ENCODE measurements at regions not wholly inside any gene's neighbourhood (a gene's known extent, or its start where the extent isn't known, plus 50 kb on each side); places are given as distances from the start of the nearest gene placed in this dataset.

- Histone ChIP-seq H4K5ac (ENCODE audit: insufficient read length, low read depth, low read length) (no peak overlapping the region), H2AK5ac (ENCODE audit: insufficient read length, low read length) (no peak overlapping the region), H2BK5ac (ENCODE audit: insufficient read length, low read length) (no peak overlapping the region), H3K4ac (ENCODE audit: low read depth, low read length) (no peak overlapping the region), H3K14ac (ENCODE audit: insufficient read depth, low read length) (no peak overlapping the region), H3K79me1 (ENCODE audit: insufficient read depth, low read depth, low read length, poor library complexity, severe bottlenecking) (no peaks in the 10 kb centered on the region), H2BK15ac (ENCODE audit: low read depth, low read length) (no peak overlapping the region), H3K23ac (ENCODE audit: insufficient read length, low read depth, low read length) (no peak overlapping the region), H3T11ph (ENCODE audit: low read length) (no peak overlapping the region), H3K9ac (ENCODE audit: extremely low read depth, insufficient read length, low read length) (peak overlapping the region; percentile 8), H3K4me1 (ENCODE audit: insufficient read depth, low read length) (peaks cover 8% of the 10 kb centered on the region; the same call in 1 of the 2 replicates), H2BK120ac (ENCODE audit: low read depth, low read length, poor library complexity, severe bottlenecking) (no peak overlapping the region), H4K20me1 (ENCODE audit: control insufficient read depth, insufficient read depth, insufficient read length) (no peaks in the 10 kb centered on the region), H3K4me2 (ENCODE audit: insufficient read depth, insufficient read length, low read length) (no peak overlapping the region), H3K56ac (ENCODE audit: insufficient read length, low read depth, low read length) (no peak overlapping the region), H2AFZ (ENCODE audit: low read length) (no peak overlapping the region), H3K9me3 (ENCODE audit: control insufficient read depth, low read depth, low read length) (no peaks in the 10 kb centered on the region), H3K23me2 (ENCODE audit: insufficient read length, low read depth, low read length, poor library complexity, severe bottlenecking) (no peaks in the 10 kb centered on the region), H2BK12ac (ENCODE audit: insufficient read length, low read depth, low read length) (no peak overlapping the region), H4K8ac (replicated peaks; ENCODE audit: insufficient read length, low read depth, low read length) (no peak overlapping the region), H3K79me2 (ENCODE audit: insufficient read depth, low read length) (no peaks in the 10 kb centered on the region), H3K27ac (ENCODE audit: insufficient read length, low read depth, low read length) (no peak overlapping the region), H3K18ac (ENCODE audit: insufficient read length, low read depth, low read length) (no peak overlapping the region), H4K91ac (ENCODE audit: insufficient read length, low read depth, low read length) (no peak overlapping the region), H3K27me3 (ENCODE audit: insufficient read depth, low read length) (no peaks in the 10 kb centered on the region), H2BK20ac (ENCODE audit: low read depth, low read length, poor library complexity, severe bottlenecking) (no peak overlapping the region)
- DNase-seq, result no peak
- no peaks in the 10 kb centered on the region for H3K27me3 Mint-ChIP-seq (ENCODE audit: low read depth)
- H3K36me3 Mint-ChIP-seq (ENCODE audit: insufficient read depth in 1 of 3, low read depth in 3 of 3), result peaks cover 0 to 3% (median 3%) of the 10 kb centered on the region in 3 experiments; a peak in 3 of 7 replicates
- no peaks in the 10 kb centered on the region for H3K9me3 Mint-ChIP-seq
- peaks cover 17 to 30% of the 10 kb centered on the region in 2 experiments for H3K4me1 Mint-ChIP-seq
- WGBS (ENCODE audit: extremely low coverage, insufficient read length, low lambda C conversion rate), result no CpG with 5 or more reads among the region's 6 CpGs
- TF ChIP-seq, protein P1, sequence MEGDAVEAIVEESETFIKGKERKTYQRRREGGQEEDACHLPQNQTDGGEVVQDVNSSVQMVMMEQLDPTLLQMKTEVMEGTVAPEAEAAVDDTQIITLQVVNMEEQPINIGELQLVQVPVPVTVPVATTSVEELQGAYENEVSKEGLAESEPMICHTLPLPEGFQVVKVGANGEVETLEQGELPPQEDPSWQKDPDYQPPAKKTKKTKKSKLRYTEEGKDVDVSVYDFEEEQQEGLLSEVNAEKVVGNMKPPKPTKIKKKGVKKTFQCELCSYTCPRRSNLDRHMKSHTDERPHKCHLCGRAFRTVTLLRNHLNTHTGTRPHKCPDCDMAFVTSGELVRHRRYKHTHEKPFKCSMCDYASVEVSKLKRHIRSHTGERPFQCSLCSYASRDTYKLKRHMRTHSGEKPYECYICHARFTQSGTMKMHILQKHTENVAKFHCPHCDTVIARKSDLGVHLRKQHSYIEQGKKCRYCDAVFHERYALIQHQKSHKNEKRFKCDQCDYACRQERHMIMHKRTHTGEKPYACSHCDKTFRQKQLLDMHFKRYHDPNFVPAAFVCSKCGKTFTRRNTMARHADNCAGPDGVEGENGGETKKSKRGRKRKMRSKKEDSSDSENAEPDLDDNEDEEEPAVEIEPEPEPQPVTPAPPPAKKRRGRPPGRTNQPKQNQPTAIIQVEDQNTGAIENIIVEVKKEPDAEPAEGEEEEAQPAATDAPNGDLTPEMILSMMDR (conservative IDR thresholded peaks at IDR 0.05), result no peak
- H3K4me3 Mint-ChIP-seq, result no peak overlapping the region
- H3K27ac Mint-ChIP-seq, result peak overlapping the region; percentile 29 to 91 (median 50); a peak in 5 of 7 replicates
Observed at GRCh38 chr9:79817438-79818004, 245.8 kb downstream of the TLE4 start.

All from H9 (cell line).